SK-N-MC (cell line): ENCODE measurements at regions not wholly inside any gene's neighbourhood (a gene's known extent, or its start where the extent isn't known, plus 50 kb on each side); places are given as distances from the start of the nearest gene placed in this dataset.

Source experiments
- DNase-seq: peaks from one replicate; pipeline ENCODE4 v3.0.0-alpha.2; 2011; ENCODE audit warnings: low read depth, low spot score
- H3K27ac ChIP-seq: fragments of 200-600 bp; sonication (generic); 2 replicates; pipeline ENCODE4 v1.5.1; 2016; ENCODE audit warnings: mixed run types
- H3K36me3 ChIP-seq: fragments of 200-600 bp; sonication (generic); 2 replicates; pipeline ENCODE4 v1.6.1; 2017; ENCODE audit warnings: antibody characterized with exemption, low read length, mixed read lengths; ENCODE audit not compliant: insufficient read depth
- H3K4me3 ChIP-seq: fragments of 200-600 bp; sonication (generic); 2 replicates; pipeline ENCODE4 v1.5.1; 2016
- H3K9ac ChIP-seq: fragments of 200-600 bp; sonication (generic); 2 replicates; pipeline ENCODE4 v1.8.0; 2017; ENCODE audit warnings: mixed run types, mixed read lengths; ENCODE audit not compliant: insufficient read length
- H3K9me3 ChIP-seq: fragments of 200-600 bp; sonication (generic); 2 replicates; pipeline ENCODE4 v1.6.1; 2017; ENCODE audit warnings: low read depth, mild to moderate bottlenecking, antibody characterized with exemption, low read length, moderate library complexity, mixed read lengths
- EZH2 ChIP-seq: fragments of 200-600 bp; sonication (generic); IDR thresholded peaks from one replicate; pipeline ENCODE4 v1.6.1; 2017; ENCODE audit warnings: antibody characterized with exemption
- FOXP2 ChIP-seq: optimal IDR thresholded peaks from 2 replicates; pipeline ENCODE3; 2011; ENCODE audit warnings: mild to moderate bottlenecking, moderate library complexity; ENCODE audit not compliant: insufficient read depth; ENCODE audit errors: extremely low read length, control extremely low read depth
- POLR2AphosphoS5 ChIP-seq: IDR thresholded peaks from 2 replicates; pipeline ENCODE4 v1.6.1; 2012; ENCODE audit warnings: mild to moderate bottlenecking, low read depth, low read length, borderline replicate concordance

DNA sequence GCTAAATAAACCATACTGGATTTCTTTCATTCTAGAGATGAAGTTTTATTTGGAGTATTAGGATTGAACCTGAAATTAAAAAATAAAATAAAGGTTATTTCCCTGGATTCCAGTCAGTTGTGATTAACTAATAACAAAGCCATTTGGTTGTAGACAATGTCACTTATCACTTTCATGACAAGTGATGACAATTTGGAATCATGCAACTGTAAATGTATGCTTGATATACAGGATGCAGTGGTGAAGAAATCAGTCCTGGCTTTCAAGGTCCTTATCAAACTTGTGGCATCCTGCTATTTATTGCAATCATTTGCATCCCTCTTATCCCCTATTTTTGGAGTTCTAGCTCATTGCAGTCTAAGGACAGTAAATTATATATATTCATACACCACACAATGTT lies 425.2 kb downstream of the CHL1 start:
- DNase-seq = no peak
- Histone ChIP-seq H3K27ac (no peak overlapping the region), H3K36me3 (no peaks in the 10 kb centered on the region), H3K4me3 (no peak overlapping the region), H3K9ac (no peak overlapping the region), H3K9me3 (no peaks in the 10 kb centered on the region)
- TF ChIP-seq FOXP2 = no peak
- TF ChIP-seq POLR2AphosphoS5 = no peak
- no peak for TF ChIP-seq EZH2

DNA sequence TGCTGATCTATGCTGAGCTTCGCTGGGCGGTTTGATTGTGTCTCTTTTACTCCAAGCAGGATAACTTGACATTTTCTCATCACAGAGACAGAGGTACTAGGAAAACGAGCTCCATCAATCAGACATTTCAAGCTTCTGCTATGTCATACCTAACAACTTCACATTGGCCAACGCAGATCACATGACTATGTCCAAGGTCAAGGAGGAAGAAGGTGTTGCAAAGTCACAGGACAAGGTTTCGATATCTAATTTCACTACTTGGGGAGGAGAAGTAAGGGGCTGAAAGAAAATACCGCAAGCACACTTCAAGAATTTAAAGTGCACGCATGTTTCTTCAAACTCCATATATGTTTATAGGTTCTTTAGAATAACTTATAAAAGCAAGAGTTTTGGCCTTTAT lies 425.8 kb downstream of the CHL1 start:
- TF ChIP-seq POLR2AphosphoS5 (no peak), FOXP2 (no peak), EZH2 (no peak)

DNA sequence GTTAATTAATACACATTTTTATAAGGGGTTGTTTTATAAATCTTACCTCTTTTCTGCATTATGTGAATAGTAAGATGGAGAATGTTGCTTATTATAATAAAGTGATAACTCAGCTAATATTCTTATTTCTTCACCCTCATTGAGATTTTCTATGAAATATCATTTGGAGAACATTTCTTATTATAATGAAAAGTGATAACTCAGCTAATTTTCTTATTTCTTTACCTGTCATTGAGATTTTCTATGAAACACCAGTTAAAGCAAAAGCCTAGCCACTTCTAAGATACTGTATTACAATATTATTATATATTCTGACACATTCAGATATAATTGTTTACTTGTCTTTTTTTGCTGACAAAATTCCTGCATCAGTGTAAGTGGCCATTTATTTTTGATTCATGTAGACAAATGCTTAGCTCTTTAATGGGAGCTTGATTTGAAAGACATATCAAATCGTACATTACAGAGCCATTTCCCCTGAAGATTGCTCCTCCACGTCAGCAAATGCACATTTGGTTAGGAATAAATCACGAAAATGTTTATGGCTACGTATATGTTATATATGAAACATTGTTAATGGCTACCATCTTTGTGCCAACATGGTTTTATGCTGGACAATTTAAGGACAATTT lies 427.5 kb downstream of the CHL1 start:
- DNase-seq = no peak
- Histone ChIP-seq H3K9ac (no peak overlapping the region), H3K27ac (no peak overlapping the region), H3K4me3 (no peak overlapping the region), H3K36me3 (no peaks in the 10 kb centered on the region), H3K9me3 (no peaks in the 10 kb centered on the region)
- TF ChIP-seq EZH2 (no peak), POLR2AphosphoS5 (no peak), FOXP2 (no peak)

More for the DNA sequence above, 425.8 kb downstream of the CHL1 start:
- Histone ChIP-seq H3K9ac (no peak overlapping the region), H3K36me3 (no peaks in the 10 kb centered on the region), H3K27ac (no peak overlapping the region), H3K9me3 (no peaks in the 10 kb centered on the region), H3K4me3 (no peak overlapping the region)
- no peak for DNase-seq

DNA sequence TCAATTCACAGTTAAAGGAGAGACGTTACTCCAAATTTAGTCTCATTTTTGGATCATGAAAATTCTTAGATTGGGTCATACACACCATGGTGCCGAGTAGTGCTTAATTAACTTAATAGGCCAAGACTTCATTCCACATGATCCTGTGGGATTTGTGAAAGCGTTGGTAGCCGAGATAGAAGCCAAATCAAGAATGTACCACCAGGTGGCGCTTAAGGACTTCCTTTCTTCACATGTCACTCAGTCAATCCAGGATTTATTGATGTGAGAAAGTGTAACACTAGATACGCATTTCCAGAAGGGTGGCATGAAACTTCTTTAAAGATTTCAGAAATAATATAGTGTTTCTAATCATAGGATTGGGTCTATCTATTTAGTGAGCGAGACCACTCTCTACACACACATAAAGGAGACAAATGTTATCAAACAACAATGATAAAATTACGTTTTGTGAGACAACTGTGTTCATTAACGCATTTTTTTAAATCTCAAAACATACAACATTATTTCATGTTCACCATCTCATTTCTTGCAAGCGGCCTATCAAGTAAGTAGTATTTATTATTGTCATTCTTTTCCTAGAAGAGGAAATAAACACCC lies 436.1 kb downstream of the CHL1 start:
- Histone ChIP-seq H3K27ac (no peak overlapping the region), H3K36me3 (no peaks in the 10 kb centered on the region), H3K4me3 (no peak overlapping the region), H3K9me3 (no peaks in the 10 kb centered on the region), H3K9ac (no peak overlapping the region)
- no peak for TF ChIP-seq EZH2
- TF ChIP-seq POLR2AphosphoS5 = no peak
- TF ChIP-seq FOXP2 = no peak
- peak; percentile 52 for DNase-seq

DNA sequence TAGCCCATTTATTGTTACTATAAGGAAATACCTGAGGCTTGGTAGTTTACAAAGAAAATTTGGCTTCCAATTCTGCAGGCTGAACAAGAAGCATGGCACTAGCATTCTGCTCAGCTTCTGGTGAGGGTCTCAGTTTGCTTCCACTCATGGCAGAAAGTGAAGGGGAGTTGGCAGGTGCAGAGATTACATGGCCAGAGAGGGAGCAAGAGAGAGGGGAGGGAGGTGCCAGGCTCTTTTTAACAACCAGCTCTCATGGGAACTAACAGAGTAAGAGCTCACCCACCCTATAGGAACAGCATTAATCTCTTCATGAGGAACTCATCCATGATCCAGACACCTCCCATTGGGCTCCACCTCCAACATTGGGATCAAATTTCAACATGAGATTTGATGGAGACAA lies 437.9 kb downstream of the CHL1 start:
- H3K9me3 ChIP-seq = no peaks in the 10 kb centered on the region
- no peaks in the 10 kb centered on the region for H3K36me3 ChIP-seq
- no peak overlapping the region for H3K9ac ChIP-seq
- DNase-seq = no peak
- no peak overlapping the region for H3K27ac ChIP-seq
- no peak overlapping the region for H3K4me3 ChIP-seq
- no peak for TF ChIP-seq EZH2
- TF ChIP-seq FOXP2 = no peak
- no peak for TF ChIP-seq POLR2AphosphoS5

DNA sequence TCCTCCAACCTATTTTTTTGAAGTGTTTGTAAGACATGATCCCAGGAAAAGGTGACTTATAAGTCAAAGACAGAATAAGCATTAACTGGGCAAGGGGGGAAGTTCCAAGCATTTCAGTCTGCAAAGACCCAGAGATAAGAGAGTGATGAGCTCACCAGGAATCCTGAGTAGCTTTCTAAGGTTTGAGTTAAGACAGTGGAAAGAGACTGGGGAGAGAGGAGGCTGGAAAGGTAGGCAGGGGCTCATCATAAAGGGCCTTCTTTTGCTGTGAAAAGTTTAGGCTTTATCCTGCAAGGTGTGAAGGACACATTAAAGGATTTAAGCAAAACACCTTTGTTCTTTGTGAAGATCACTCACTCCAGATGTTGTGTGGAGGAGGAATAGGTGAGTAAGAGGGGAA lies 438.8 kb downstream of the CHL1 start:
- H3K9me3 ChIP-seq = no peaks in the 10 kb centered on the region
- H3K27ac ChIP-seq = no peak overlapping the region
- H3K36me3 ChIP-seq = no peaks in the 10 kb centered on the region
- H3K9ac ChIP-seq = no peak overlapping the region
- DNase-seq = no peak
- H3K4me3 ChIP-seq = no peak overlapping the region
- TF ChIP-seq FOXP2 = no peak
- TF ChIP-seq POLR2AphosphoS5 = no peak
- no peak for TF ChIP-seq EZH2

DNA sequence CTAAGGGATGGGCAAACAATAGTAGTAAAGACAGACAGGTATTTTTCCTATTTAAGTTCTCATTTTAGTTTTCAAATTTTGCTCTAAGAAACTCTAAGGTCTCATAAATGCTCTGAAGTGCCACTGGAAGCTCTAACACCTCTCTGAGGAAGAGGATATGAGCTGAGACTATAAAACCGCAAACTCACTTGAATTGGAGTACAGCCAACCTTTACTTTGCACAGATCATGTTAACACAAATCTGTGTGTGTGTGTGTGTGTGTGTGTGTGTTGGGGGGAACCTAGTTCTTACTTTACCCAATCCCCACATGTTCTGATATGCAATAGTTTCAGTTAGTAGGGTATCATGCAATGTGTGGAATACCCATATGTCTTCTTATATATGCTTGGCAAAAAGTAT lies 446.8 kb downstream of the CHL1 start:
- Histone ChIP-seq H3K9ac (no peak overlapping the region), H3K27ac (no peak overlapping the region), H3K4me3 (no peak overlapping the region), H3K9me3 (no peaks in the 10 kb centered on the region), H3K36me3 (no peaks in the 10 kb centered on the region)
- no peak for TF ChIP-seq FOXP2
- TF ChIP-seq EZH2 = no peak
- TF ChIP-seq POLR2AphosphoS5 = no peak
- DNase-seq = no peak

DNA sequence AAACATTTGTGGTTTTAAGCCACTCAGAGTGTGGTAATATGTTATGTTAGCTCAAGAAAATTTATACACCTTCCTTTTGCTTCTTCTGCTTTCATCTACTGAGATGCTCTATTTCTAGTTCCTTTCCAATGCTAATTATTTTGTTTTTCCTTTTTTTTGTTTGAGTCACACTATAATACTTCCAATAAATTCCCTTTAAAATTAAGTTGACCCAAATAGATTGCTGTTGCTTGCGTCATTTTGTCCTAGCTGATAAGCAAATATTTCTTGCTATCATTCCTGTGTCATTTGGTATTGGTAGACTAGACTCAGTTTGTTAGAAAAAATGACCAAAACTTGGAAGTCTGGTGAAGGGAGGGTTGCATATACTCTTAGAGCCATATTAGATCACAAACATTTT lies 437.0 kb upstream of the CNTN6 start:
- H3K9me3 ChIP-seq = no peaks in the 10 kb centered on the region
- no peak overlapping the region for H3K4me3 ChIP-seq
- H3K9ac ChIP-seq = no peak overlapping the region
- DNase-seq = no peak
- H3K27ac ChIP-seq = no peak overlapping the region
- no peaks in the 10 kb centered on the region for H3K36me3 ChIP-seq
- TF ChIP-seq POLR2AphosphoS5 = no peak
- TF ChIP-seq EZH2 = no peak
- TF ChIP-seq FOXP2 = no peak

DNA sequence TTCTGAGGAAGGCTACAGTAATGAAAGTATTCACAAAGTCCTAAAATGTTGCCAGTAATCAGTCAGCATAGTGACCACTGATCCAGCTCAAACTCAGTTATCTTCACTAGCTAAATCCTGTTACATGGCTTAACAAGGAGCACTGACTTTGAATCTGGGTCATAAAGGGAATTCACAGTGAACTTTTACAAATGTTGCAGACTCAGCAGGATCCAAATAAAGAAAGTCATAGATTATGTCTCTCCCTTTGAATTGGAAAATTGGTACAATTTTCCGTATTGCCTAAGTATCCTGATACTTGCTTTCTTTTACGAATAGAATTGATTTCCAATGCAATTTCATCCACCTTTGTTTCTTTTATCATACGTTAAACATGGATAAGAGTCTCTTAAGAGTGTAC lies 431.5 kb upstream of the CNTN6 start:
- Histone ChIP-seq H3K27ac (no peak overlapping the region), H3K9me3 (no peaks in the 10 kb centered on the region), H3K9ac (no peak overlapping the region), H3K4me3 (no peak overlapping the region), H3K36me3 (no peaks in the 10 kb centered on the region)
- DNase-seq = no peak
- TF ChIP-seq POLR2AphosphoS5 = no peak
- no peak for TF ChIP-seq EZH2
- no peak for TF ChIP-seq FOXP2
